22Rv1 (cell line): ENCODE measurements at regions not wholly inside any gene's neighbourhood (a gene's known extent, or its start where the extent isn't known, plus 50 kb on each side); places are given as distances from the start of the nearest gene placed in this dataset.
"Not testable (repeated sequence)": the region's sequence is repeated elsewhere in the genome, so short reads cannot be mapped to it uniquely, and the experiment has no call there.

Experiments
- H3K27ac ChIP-seq: fragments of 450-650 bp; 2 replicates; pipeline ENCODE4 v1.5.1; 2017
- CTCF ChIP-seq: fragments of 450-650 bp; IDR thresholded peaks from 2 replicates; pipeline ENCODE4 v1.5.1; 2017; ENCODE audit warnings: mild to moderate bottlenecking
- ZFX ChIP-seq: fragments of 450-650 bp; IDR thresholded peaks from 2 replicates; pipeline ENCODE4 v1.6.1; 2017; ENCODE audit warnings: antibody characterized with exemption, borderline replicate concordance

DNA sequence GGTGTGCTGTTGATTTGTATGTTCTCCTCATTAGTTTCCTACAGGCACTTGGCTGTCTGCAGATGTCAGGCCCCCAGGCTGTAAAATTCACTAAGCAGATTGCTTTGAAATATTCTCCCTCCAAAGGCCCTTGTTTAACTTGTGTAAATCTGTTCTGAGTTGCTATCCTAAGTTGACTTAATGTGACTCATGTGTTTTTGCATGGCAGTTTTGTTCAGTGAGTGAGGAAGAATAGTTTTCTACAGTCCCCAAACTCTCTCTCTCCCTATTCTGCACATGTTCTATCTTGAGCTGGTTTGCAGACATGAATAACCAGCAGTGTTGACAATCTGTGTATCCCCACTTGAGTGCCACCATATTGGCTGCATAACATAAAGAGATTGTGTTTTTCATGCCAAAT, 1005.4 kb upstream of the DDX18 start:
- H3K27ac ChIP-seq = no peak overlapping the region
- TF ChIP-seq CTCF = no peak
- TF ChIP-seq ZFX = no peak

GRCh38 chr2:116810071-116810470, 1004.4 kb upstream of the DDX18 start:
- no peak for TF ChIP-seq CTCF
- no peak for TF ChIP-seq ZFX

DNA sequence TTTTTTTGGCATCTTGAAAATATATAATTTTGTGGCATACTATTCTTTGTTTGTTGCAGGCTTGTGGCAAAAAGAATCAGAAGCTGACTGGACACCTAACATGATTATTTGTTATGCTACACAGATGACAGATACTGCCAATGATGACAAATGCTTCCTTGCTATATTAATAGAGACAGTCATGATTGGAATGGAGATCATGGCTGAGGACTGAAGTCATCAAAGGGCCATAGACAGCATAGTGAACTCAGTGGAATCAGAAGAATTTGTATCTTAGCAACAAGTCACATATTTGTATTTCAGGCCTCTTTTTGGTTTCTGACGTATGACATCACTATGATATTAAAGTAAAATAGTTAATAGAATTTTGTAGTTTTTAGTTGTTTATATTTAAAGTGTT, 1003.8 kb upstream of the DDX18 start:
- H3K27ac ChIP-seq = no peak overlapping the region

More at GRCh38 chr2:116810071-116810470, 1004.4 kb upstream of the DDX18 start:
- no peak overlapping the region for H3K27ac ChIP-seq

GRCh38 chr2:116819355-116819754, 995.1 kb upstream of the DDX18 start:
- no peak overlapping the region for H3K27ac ChIP-seq
- TF ChIP-seq ZFX (no peak), CTCF (peak; percentile 14; the same call in 1 of the 2 replicates)

More for the DNA sequence above, 1003.8 kb upstream of the DDX18 start:
- TF ChIP-seq CTCF (no peak), ZFX (no peak)

DNA sequence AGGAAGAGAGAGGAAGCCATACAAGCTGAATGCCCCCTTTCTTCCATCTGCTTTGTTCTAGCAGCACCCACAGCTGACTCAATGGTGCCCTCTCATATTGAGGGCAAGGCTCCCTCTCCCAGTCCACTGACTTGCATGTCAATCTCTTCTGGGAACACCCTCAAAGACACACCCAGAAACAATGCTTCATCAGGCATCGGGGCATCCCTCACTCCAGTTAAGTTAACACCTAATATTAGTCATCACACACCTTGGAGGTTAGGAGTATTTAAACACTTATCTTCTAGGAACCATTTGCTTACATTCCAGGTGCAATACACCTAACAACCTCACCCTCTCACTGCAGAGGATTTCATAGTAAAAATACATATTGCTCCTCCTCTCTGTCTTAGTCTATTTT, 993.5 kb upstream of the DDX18 start:
- H3K27ac ChIP-seq = no peak overlapping the region
- TF ChIP-seq CTCF = no peak
- TF ChIP-seq ZFX = no peak

- H3K27ac ChIP-seq = not testable (repeated sequence)
These were observed 984.9 kb upstream of the DDX18 start for GRCh38 chr2:116829543-116829942.

- TF ChIP-seq CTCF (no peak), ZFX (no peak)
- H3K27ac ChIP-seq = no peak overlapping the region
These were observed 982.3 kb upstream of the DDX18 start for GRCh38 chr2:116832148-116832547.

DNA sequence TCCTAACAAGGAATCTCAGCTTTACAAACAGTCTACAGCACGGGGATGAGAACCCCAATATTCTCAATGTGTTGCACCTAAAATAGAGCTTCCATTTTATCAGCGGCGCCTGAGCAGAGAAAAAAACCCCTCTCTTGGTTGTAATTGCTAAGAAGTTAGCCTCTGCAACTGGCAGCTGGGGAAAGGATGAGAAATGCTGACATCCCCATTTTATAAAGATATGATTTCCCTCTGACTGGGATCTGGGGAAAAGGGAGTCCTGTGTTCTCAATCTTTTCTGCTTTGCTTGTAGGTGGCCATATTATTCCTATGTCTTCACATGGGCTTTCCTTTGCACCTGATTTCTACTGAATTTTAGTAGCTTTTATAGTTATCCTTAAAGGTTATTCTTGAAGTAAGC, 981.4 kb upstream of the DDX18 start:
- no peak for TF ChIP-seq CTCF
- TF ChIP-seq ZFX = no peak

More for the DNA sequence above, 981.4 kb upstream of the DDX18 start:
- no peak overlapping the region for H3K27ac ChIP-seq
